ENCODE measurements at regions not wholly inside any gene's neighbourhood (a gene's known extent, or its start where the extent isn't known, plus 50 kb on each side); places are given as distances from the start of the nearest gene placed in this dataset.
"Not testable (repeated sequence)": the region's sequence is repeated elsewhere in the genome, so short reads cannot be mapped to it uniquely, and the experiment has no call there.

GRCh38 chr7:68783684-68784083 is 814.6 kb upstream of the AUTS2 start:
- H3K9me3 ChIP-seq: no peaks in the 10 kb centered on the region
- H3K4me1 ChIP-seq: no peaks in the 10 kb centered on the region
- no peaks in the 10 kb centered on the region for H3K27me3 ChIP-seq
- ATAC-seq (no peak), DNase-seq (no peak)
- intact Hi-C loops (cut with DNase I; ENCODE audit: low total_unique reads): no loop called here
- no peak overlapping the region for H3K27ac ChIP-seq
- in situ Hi-C loops (cut with MboI; ENCODE audit: low sequenced_read_pairs in 4 of 4): no loop called here
- H3K36me3 ChIP-seq: no peaks in the 10 kb centered on the region
- no peak for TF ChIP-seq POLR2A (IDR thresholded peaks at IDR 0.05)
- no peak for TF ChIP-seq CTCF (IDR thresholded peaks at IDR 0.05 in 4 of 5, conservative IDR thresholded peaks at IDR 0.05 in 1 of 5)
- H3K4me3 ChIP-seq: no peak overlapping the region

GRCh38 chr7:68785036-68785435 is 813.2 kb upstream of the AUTS2 start:
- Histone ChIP-seq H3K36me3 (no peaks in the 10 kb centered on the region), H3K4me1 (no peaks in the 10 kb centered on the region), H3K27me3 (no peaks in the 10 kb centered on the region), H3K4me3 (no peak overlapping the region), H3K9me3 (no peaks in the 10 kb centered on the region), H3K27ac (no peak overlapping the region)
- in situ Hi-C loops (cut with MboI; ENCODE audit: low sequenced_read_pairs in 4 of 4): no loop called here
- intact Hi-C loops (cut with DNase I; ENCODE audit: low total_unique reads): no loop called here
- ATAC-seq (no peak), DNase-seq (no peak)
- TF ChIP-seq POLR2A (IDR thresholded peaks at IDR 0.05) (no peak), CTCF (IDR thresholded peaks at IDR 0.05 in 4 of 5, conservative IDR thresholded peaks at IDR 0.05 in 1 of 5) (no peak)

- DNase-seq (no peak), ATAC-seq (no peak)
- TF ChIP-seq CTCF (IDR thresholded peaks at IDR 0.05 in 4 of 5, conservative IDR thresholded peaks at IDR 0.05 in 1 of 5) (no peak), POLR2A (IDR thresholded peaks at IDR 0.05) (no peak)
- Histone ChIP-seq H3K27ac (no peak overlapping the region), H3K27me3 (no peaks in the 10 kb centered on the region), H3K9me3 (no peaks in the 10 kb centered on the region), H3K4me1 (no peaks in the 10 kb centered on the region), H3K36me3 (no peaks in the 10 kb centered on the region), H3K4me3 (no peak overlapping the region)
- intact Hi-C loops (cut with DNase I; ENCODE audit: low total_unique reads) (no loop called here), in situ Hi-C loops (cut with MboI; ENCODE audit: low sequenced_read_pairs in 4 of 4) (no loop called here)
Observed at GRCh38 chr7:68787566-68787965, 810.7 kb upstream of the AUTS2 start.

- DNase-seq; H3K4me3 ChIP-seq; intact Hi-C loops (cut with DNase I; ENCODE audit: low total_unique reads); in situ Hi-C loops (cut with MboI; ENCODE audit: low sequenced_read_pairs in 4 of 4); H3K4me1 ChIP-seq; H3K27ac ChIP-seq; H3K9me3 ChIP-seq; H3K27me3 ChIP-seq; H3K36me3 ChIP-seq; ATAC-seq: not testable (repeated sequence)
Observed at GRCh38 chr7:68788529-68788928, 809.7 kb upstream of the AUTS2 start.

- ATAC-seq: no peak
- Histone ChIP-seq H3K4me1 (no peaks in the 10 kb centered on the region), H3K4me3 (no peak overlapping the region), H3K36me3 (no peaks in the 10 kb centered on the region), H3K27me3 (no peaks in the 10 kb centered on the region), H3K9me3 (peaks cover 0 to 3% (median 0%) of the 10 kb centered on the region in 3 donors), H3K27ac (no peak overlapping the region)
- intact Hi-C loops (cut with DNase I; ENCODE audit: low total_unique reads): no loop called here
- TF ChIP-seq POLR2A (IDR thresholded peaks at IDR 0.05) (no peak), CTCF (IDR thresholded peaks at IDR 0.05 in 4 of 5, conservative IDR thresholded peaks at IDR 0.05 in 1 of 5) (no peak)
- in situ Hi-C loops (cut with MboI; ENCODE audit: low sequenced_read_pairs in 4 of 4): no loop called here
- DNase-seq: no peak
Observed at GRCh38 chr7:68789597-68789996, 808.7 kb upstream of the AUTS2 start.

Measured in gastrocnemius medialis (tissue), 4 donors.